GM21786 (cell line): ENCODE measurements at regions not wholly inside any gene's neighbourhood (a gene's known extent, or its start where the extent isn't known, plus 50 kb on each side); places are given as distances from the start of the nearest gene placed in this dataset.
A peak's percentile ranks its signal among the peaks of the same experiment; 100 is the strongest.
"Not testable (repeated sequence)": the region's sequence is repeated elsewhere in the genome, so short reads cannot be mapped to it uniquely, and the experiment has no call there.

Experiments
- ATAC-seq: cut with Tn5 transposase; IDR thresholded peaks from one replicate; pipeline ENCODE4 v1.9.1; 2021; ENCODE audit not compliant: unreplicated experiment

DNA sequence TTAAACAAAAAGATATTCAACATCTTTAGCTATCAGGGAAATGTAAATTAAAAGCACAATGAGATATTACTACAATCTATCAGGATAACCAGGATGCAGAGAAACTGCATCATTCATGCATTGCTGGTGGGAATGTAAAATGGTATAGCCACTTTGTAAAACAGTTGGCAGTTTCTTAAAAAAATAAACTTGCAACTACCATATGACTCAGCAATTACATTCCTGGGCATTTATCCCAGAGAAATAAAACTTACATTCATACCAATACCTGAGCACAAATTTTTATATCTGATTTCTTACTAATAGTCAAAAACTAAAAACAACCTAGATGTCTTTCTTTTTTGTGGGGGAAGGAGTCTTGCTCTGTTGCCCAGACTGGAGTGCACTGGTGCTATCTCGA is 190.3 kb upstream of the TAB2 start:
- no peak for ATAC-seq

DNA sequence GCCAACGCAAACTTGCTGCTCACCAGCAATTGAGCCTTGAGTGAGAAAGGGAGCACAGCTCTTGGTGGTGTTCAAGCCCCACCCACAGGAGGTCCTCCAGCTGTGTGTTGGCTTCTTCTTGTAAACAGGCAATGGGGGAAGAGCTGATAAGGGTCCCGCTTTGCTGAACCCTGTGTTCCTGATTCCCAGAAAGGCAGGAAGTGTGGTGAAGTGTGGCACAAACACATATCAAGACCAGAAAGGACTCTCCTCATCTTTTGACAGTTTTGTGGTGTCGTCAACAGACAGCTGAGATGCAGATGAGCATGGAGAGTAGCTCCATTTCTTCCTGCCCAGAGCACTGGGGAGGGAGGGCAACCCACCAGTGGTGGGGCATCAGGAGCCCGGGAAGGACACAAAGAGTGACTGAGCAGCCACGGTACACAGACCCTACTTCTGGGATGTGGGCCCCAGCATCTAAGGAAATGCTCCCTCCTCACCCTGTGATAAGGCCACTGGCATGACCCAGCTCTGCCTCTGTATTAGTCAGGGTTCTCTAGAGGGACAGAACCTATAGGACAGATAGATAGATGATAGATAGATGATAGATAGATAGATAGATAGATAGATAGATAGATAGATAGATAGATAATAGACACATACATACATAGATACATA is 188.9 kb upstream of the TAB2 start:
- no peak for ATAC-seq

DNA sequence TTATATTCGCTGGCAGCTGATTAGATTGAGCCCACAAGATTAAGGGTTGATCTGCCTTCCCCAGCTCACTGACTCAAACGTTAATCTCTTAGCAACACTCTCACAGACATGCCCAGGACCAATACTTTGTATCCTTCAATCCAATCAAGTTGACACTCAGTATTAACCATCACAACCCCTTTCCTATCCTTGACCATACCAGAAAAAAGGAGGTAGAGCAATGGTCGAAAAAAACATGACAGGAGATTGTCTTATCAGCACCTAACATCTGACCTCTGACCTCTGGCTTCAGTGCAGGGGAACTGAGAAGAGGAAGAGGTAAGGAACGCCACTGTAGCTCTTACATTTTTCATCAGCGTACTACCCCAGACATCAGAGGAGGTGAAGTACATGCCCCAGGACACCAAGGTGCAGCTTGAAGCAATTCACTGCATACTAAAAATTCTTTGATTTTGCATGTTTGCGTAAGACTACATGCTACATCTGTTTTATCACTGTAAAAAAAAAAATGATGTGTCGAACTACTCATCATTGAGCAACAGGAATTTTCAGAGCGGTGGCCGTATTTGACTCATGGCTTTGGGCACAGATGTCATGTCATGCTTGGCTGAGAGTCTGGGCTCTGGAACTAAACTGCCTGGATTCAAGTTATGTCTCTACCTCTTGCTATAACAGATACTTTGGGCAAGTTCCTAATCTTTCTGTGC is 188.0 kb upstream of the TAB2 start:
- no peak for ATAC-seq

DNA sequence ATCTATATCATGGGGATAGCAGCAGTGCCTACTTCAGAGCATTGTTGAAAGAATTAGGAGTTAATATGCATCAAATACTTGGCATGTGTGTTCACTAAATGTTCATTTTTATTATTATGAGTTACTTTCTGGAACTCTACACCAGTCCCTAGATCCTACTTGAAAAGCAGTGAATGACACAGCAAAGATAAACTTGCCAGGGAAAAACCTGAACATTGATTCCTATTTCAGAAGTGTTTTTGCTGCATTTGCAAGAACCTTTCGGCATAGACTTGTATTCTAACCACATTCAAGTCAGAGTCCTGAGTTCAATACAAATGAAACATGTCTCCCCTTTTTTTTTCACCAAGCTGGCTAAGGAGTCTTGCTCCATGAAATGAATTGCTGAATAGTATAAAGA is 187.4 kb upstream of the TAB2 start:
- no peak for ATAC-seq

DNA sequence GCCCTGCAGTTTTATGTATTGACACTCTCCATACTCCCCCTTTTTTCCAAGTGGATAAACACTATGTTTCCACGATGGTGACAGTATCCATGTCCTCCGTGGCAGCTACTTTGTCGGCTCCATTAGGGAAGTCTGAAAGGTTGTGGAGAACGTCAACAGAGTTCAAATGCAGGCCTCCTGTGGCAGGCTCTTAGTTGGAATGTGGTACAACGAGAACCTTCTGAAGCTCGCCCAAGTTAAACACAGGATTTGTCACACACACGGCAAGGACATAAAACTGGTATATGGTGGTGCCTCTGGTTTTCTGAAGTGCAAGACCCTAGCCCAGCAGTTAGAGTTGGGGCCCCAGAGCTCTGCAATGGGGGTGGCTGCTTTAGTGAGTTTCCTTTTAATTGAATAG is 187.0 kb upstream of the TAB2 start:
- ATAC-seq: no peak

DNA sequence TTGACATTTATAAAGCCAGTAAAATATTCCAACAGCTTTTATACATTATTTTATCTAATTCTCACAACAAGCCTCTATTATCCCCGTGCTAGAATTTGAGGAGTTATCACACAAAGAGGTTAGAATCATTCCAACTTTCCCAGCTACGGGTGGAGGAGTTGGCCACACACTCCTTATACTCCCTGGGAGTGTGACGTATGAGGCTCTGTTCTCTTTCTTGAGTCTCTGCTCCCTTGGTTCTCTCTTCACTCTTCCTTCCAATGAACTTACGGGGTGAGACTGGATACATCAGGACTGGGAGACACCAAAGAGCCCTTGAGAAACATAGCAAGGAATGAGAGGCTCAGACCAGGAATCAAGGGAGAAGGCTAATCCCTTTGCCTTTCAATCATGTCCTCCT is 185.6 kb upstream of the TAB2 start:
- ATAC-seq: no peak

DNA sequence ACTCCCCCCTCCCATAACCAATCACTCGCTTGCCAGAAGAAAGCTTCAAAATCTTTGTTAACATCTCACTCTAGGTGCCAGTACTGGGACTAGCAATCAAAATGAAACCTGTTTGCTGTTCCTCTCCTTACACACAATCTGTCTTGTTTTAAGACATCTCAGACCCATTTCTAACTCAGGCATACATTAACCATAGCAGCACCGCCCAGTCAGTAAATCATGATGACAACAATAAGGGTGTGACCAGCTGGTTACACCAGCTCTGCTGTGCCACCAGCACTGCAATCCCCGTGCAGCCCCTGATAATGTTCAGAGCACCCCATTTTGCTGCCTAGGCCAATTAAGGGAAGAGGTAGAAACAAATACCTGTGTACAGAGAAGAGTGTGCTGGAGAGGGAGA is 185.2 kb upstream of the TAB2 start:
- no peak for ATAC-seq

DNA sequence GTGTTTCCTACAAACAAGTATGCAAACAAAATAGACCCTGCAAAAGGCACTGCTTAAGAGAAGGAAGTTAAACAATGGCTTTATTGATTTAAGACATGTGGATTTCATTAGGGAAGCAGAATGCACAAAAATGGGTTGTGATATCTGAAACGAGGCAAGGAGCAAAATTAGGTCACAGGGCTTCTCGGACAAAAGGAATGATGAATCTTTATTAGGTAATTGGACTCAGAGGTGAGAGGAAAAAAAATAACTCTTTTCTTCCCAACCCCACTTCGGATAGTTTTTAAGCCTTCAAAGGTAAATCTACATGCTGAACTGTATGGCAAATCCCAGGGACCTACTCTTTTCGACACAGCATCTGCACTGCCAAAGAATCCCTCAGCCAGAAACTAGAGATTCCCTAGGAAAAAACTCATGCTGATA is 183.0 kb upstream of the TAB2 start:
- no peak for ATAC-seq

DNA sequence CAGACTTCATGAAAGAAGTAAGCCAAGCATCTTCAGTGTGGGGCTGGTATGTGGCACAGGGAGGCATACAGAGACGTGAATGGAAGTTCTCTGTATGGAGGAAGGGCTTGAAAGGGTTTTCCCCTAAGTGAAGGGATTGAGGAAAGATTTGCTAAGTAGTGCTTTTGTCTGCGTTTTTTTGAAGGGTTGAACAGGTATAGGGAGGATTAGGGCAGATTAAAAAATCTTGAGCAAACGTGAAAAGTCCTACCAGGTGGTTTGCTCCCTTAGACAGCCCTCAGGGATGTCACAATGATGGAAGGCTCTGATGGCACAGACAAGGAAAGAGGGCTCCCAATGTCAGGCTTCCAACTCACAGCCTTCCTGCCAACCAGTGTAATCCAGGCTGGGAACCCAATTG is 181.7 kb upstream of the TAB2 start:
- no peak for ATAC-seq

DNA sequence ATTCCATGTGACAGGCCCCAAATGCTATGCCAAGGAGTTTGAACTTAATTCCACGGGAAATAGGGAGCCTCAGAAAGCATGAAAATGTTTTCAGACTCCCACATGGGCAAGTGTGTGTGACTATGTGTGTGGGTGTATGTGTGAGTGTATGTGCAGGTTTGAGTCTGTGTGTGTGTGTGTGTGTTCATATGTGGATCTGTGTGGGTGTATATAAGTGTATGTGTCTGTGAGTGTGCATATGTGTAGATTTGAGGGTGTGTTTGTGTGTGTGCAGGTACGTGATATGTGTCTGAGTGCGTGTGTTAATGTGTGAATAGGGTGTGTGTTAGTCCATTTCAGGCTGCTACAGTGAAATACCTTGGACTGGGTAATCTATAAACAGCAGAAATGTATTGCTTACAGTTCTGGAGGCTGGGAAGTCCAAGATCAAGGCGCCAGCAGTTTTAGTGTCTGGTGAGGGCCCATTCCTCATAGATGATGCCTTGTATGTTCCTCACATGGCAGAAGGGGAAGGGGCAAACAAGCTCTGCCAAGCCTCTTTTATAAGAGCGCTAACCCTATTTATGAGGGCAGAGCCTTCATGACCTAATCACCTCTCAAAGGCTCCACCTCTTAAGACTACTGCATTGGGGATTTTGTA is 181.1 kb upstream of the TAB2 start:
- no peak for ATAC-seq

DNA sequence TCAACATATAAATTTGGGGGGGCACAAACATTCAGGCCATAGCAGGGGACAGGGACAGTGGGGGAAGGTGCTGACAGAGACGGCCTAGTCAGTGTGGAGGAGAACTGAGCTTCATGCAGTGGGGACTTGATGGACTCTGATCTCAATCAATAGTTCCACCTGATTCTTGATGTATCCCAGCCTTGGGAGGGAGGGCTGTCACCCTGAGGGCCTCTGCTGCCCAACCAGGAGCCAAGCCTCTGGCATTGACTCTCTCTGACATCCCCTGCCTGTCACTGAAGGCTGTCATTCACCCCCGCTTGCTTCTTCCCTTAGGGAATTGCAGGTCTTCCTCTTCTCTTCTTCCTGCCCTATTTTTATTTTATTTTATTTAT is 180.6 kb upstream of the TAB2 start:
- ATAC-seq: no peak

DNA sequence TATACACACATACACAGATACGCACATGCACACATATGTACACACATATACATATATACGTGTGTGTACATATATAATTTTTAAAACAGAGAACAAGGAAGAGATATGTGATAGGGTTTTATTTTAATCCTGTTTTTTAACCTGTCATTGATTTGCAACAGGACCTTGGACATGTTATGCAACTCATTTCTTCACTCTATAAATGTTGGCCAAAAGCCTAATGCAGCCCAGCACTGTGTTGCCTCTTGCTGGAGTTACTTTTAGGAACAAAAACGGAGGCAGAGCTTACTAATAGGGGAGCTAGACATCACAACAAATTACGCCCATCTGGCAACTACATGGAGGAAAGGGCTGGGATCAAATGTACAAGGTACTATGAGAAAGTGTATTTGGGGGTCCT is 179.9 kb upstream of the TAB2 start:
- no peak for ATAC-seq

DNA sequence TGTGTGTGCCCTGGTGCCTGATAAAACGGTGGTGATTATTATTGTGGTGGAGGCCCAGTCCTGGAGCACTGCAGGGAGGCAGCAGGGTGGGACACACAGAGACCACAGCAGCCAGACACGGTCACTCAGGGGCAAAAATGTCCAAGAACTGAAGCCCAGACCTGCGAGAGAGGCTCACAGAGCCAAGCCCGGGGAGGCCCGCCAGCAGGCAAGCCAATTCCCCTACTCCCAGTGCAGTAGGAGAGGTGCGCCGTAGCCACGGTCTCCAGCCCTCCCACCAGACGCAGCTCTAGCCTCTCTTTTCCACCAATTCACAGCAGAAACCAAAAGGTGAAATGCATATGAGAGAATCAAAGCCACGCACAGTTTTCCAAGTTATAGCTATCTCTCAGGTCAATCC is 179.4 kb upstream of the TAB2 start:
- ATAC-seq: no peak

DNA sequence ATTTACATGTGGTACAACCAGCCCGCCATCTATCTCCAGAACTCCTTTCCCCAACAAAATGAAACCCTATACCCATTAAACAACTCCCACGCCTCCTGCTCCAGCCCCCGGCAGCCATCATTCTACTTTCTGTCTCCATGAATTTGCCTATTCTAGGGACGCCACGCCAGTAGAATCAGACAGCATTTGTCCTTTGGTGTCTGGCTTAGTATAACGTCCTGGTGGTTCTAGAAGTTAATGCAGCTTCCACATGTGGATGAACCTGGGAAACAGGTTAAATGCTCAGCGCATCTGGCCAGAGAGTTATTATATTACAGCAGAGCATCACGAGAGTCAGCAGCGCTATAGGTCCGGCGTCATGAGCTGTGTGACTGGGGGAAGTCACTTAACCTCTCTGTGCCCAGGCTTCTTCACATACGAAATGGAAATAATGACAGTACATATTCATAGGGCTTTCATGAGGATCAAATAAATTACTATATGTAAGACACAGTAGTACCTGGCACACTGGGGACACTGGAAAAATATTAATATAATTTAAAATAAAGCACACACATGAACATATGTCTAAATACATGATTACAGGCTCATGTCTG is 178.7 kb upstream of the TAB2 start:
- ATAC-seq: no peak

DNA sequence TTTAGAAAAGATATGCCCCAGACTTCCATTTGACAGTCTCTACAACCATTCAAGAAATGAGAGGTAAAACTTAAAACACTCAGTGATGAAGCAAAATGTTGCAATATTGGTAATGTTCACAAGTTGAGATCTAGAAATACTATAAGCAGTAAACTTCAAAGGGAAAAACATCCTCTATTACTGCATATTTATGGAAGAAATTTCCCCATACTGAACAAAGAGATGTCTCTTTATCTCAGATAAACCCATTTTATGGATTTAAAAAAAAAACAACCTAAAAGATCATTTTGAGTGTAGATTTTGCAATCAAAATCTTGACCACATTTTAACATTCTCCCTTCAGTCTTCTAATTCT is 177.8 kb upstream of the TAB2 start:
- no peak for ATAC-seq

DNA sequence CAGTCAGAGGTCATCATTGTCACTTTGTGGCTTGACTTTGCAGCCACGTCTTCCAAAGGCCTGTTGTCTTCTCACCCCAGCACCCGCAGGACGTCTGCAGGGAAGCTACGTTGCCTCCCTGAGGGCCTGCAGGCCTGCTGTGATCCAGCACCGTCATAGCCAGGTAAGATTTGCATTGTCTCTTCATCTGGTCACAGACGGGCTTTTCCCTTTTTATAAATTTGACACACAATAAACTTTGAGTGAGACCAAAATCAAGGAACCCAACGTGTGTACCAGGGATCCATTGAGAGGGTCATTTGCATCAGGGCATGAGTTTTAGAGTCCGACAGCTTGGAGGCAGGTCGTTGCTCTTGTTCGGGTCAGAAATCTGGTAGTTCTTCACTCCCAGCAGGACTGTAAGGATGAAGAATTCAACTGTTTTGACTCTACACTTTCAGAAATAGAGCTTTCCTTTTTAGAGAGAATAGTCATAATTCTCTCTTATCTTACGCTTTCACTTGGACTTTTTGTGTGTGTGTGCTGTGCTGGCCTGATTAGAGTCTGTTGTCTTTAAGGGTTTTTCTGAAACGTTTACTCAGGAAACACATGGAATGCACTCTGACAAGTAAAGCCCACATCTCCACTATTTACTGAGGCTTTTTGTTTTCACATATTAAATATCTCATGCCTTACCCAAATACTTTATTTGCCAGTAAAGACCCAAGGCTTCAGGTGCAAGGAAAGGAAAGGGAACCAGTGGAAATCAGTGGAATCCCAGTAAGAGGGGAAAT is 177.2 kb upstream of the TAB2 start:
- peak; percentile 81 for ATAC-seq

DNA sequence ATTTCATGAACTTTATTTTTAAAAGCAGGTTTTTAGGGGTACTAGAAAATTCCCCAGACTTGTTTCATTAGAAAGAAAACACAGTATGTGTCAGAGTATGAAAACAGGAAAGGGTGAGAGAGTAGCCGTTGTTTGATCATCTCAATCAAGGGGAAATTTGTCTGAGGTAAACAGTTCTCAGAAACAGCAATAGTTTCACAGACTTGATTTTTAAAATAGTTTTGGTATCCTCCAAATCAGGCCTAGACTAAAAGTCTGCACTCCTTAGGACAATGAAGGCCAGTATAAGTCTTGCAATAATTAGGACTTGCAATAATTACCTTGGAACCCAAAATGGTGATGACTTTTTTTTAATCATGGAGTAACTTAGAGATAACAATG is 176.6 kb upstream of the TAB2 start:
- ATAC-seq: peak; percentile 61

DNA sequence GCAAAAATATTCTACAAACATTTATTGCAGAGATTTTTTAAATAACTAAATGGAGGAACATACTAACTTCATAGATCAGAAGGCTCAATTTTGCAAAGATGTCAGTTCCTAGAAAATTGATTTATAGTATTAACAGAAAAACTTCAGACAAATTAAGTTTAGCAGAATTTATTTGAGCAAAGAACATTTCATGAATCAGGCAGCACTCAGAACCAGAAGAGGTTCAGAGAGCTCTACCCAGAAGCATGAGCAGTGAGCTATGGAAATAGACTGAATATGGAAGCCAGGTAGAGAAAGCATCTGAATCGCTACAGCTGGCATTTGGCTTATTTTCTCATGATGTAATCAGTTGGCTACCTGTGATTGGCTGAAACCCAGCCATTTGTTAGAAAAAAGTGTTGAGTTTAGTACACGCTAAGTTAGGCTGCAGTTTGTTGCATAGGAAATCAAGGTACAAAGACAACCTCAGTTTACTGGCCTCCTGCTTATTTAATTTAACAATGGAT is 174.5 kb upstream of the TAB2 start:
- ATAC-seq: no peak

DNA sequence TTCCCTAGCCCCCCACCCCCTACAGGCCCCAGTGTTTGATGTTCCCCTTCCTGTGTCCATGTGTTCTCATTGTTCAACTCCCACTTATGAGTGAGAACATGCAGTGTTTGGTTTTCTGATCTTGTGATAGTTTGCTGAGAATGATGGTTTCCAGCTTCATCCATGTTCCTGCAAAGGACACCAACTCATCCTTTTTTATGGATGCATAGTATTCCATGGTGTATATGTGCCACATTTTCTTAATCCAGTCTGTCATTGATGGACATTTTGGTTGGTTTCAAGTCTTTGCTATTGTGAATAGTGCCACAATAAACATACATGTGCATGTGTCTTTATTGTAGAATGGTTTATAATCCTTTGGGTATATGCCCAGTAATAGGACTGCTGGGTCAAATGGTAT is 171.7 kb upstream of the TAB2 start:
- not testable (repeated sequence) for ATAC-seq

DNA sequence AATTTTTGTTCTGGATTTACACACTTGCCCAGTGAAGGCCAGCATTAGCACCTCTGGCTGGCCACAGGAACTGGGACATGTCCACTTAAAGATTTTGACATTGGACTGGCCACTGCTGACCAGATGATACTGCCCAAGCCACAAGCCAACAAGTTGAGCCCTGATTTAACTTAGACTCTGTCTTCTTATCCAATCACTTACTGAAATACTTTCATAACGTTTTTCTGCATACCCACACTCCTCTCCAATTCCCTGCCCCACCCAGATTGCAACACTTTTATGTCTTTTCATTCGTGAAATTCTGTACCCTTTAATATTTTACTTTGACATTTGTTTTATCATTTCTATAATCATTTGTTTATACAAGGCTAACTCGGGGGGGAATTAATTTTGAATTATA is 170.3 kb upstream of the TAB2 start:
- ATAC-seq: no peak

DNA sequence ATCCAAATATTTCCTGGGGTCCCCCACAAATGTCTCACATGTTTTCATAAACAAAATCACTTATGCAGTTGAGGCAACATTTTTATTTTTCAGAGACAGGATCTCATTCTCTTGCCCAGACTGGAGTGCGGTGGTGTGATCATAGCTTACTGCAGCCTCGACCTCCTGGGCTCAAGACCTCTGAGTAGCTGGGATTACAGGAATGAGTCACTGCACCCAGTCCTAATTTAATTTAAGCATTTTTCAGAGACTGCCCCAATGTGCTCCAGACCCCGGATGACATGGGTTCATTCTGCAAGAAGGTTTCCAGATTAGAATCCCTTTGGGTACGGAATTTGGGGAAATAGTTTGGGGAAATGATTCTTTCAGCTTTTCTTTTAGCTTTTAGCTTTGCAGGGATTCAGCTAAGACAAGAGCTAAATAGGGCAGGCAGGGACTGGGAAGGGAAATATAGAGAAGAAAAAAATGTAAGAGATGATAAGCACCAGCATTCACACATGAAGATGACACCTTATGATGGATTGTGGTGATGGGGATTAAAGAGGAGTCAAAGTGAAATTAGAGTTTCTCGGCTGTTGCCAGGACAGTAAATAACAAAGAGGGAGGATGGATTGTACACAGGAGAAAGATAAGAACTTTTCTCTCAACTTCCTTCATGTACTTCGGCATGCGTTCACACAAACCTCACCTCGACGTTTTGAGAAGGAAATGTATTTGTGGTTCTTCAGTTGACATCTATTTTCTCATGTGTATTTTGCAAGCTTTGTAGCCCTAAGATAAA is 169.4 kb upstream of the TAB2 start:
- no peak for ATAC-seq
